Stomach (tissue), 8 donors: ENCODE measurements at regions not wholly inside any gene's neighbourhood (a gene's known extent, or its start where the extent isn't known, plus 50 kb on each side); places are given as distances from the start of the nearest gene placed in this dataset.

Experiments
- DNase-seq, 2 donors: peaks; one replicate each; pipeline versions ENCODE4 v3.0.0 to v3.0.0-alpha.2; 2013 to 2019
- H3K27ac ChIP-seq, 5 donors: fragments of 200-600 bp in 4 of 5; sonication (generic) in 4 of 5; one replicate each; pipeline ENCODE4 v1.5.1; 2013 to 2019; ENCODE audit warnings: mild to moderate bottlenecking in 1 of 5, moderate library complexity in 1 of 5
- H3K27me3 ChIP-seq, 3 donors: fragments of 200-600 bp; sonication (generic); one replicate each; pipeline ENCODE4 v1.5.1; 2017 to 2019; ENCODE audit warnings: mixed run types in 1 of 3
- H3K36me3 ChIP-seq, 4 donors: fragments of 200-600 bp; sonication (generic); 1 replicate in 3 of 4; 2 replicates in 1 of 4; pipeline ENCODE4 v1.5.1; 2016 to 2019
- H3K4me1 ChIP-seq, 4 donors: fragments of 200-600 bp; sonication (generic); one replicate each; pipeline ENCODE4 v1.5.1; 2016 to 2019
- H3K4me3 ChIP-seq, 4 donors: fragments of 200-600 bp; sonication (generic) in 3 of 4; one replicate each; pipeline ENCODE4 v1.5.1; 2016 to 2019; ENCODE audit warnings: mild to moderate bottlenecking in 1 of 4
- H3K9me3 ChIP-seq, 4 donors: fragments of 200-600 bp; sonication (generic); one replicate each; pipeline ENCODE4 v1.5.1; 2016 to 2019
- CTCF ChIP-seq, 7 experiments: fragments of 450-650 bp in 4 of 7; fragments of 200-600 bp in 3 of 7; sonication (generic) in 3 of 7; IDR thresholded peaks; one replicate each; pipeline ENCODE4 v1.5.1; 2016 to 2019; ENCODE audit warnings: antibody characterized with exemption in 7 of 7, control low read depth in 2 of 7, mild to moderate bottlenecking in 1 of 7
- EP300 ChIP-seq: sonication (generic); formaldehyde crosslinking; IDR thresholded peaks from one replicate; pipeline ENCODE4 v1.6.1; 2017; ENCODE audit warnings: antibody characterized with exemption
- POLR2A ChIP-seq, 4 donors: fragments of 450-650 bp; IDR thresholded peaks; one replicate each; pipeline ENCODE4 v1.6.1; 2016; ENCODE audit warnings: antibody characterized with exemption in 4 of 4, control low read depth in 2 of 4, mild to moderate bottlenecking in 1 of 4, moderate library complexity in 1 of 4
- POLR2AphosphoS5 ChIP-seq, 3 donors: sonication (generic); formaldehyde crosslinking; IDR thresholded peaks; one replicate each; pipeline ENCODE4 v1.6.1; 2016; ENCODE audit warnings: antibody characterized with exemption in 3 of 3
- WGBS, 5 donors: extraction: QIAGEN DNeasy Blood & Tissue Kit in 3 of 5; methylation state at CpG; one replicate each; pipeline versions ENCODE4 v1.1.5 to v1.1.7; 2013 to 2018; 5-methylcytosine and 5-hydroxymethylcytosine counted together
- intact Hi-C: fragments of 100-400 bp; cut with DNase I; formaldehyde crosslinking; loops from one replicate; pipeline ENCODE4 v1.15.1; 2023; ENCODE audit warnings: low total_unique reads
- donor health status: healthy with polysubstance abuse.
- donor health status: Bipolar disorder and iron deficiency.
- donor health status: healthy.

GRCh38 chr15:47460795-47461573, 256.3 kb upstream of the SEMA6D start:
- Histone ChIP-seq H3K36me3 (no peaks in the 10 kb centered on the region), H3K27me3 (no peaks in the 10 kb centered on the region), H3K4me1 (no peaks in the 10 kb centered on the region), H3K27ac (no peak overlapping the region), H3K9me3 (no peaks in the 10 kb centered on the region), H3K4me3 (no peak overlapping the region)
- WGBS, 5 donors = 84 to 96% (median 90%) methylated on average over 4 of the region's 4 CpGs
- no peak for TF ChIP-seq POLR2A (IDR thresholded peaks at IDR 0.05)
- DNase-seq = peak in 1 of 2 donors; percentile 13
- intact Hi-C loops = no loop called here

GRCh38 chr15:47461652-47462141, 255.6 kb upstream of the SEMA6D start:
- no peak for DNase-seq
- Histone ChIP-seq H3K27me3 (no peaks in the 10 kb centered on the region), H3K4me1 (no peaks in the 10 kb centered on the region), H3K27ac (no peak overlapping the region), H3K36me3 (no peaks in the 10 kb centered on the region), H3K4me3 (no peak overlapping the region), H3K9me3 (no peaks in the 10 kb centered on the region)
- intact Hi-C loops = no loop called here
- 79 to 94% (median 87%) methylated on average over 3 of the region's 3 CpGs for WGBS, 5 donors
- no peak for TF ChIP-seq POLR2AphosphoS5 (IDR thresholded peaks at IDR 0.05)
- no peak for TF ChIP-seq EP300
- no peak for TF ChIP-seq CTCF (IDR thresholded peaks at IDR 0.05)
- TF ChIP-seq POLR2A (IDR thresholded peaks at IDR 0.05) = no peak

- H3K27ac ChIP-seq = no peak overlapping the region
- intact Hi-C loops = no loop called here
- no peaks in the 10 kb centered on the region for H3K9me3 ChIP-seq
- no peaks in the 10 kb centered on the region for H3K27me3 ChIP-seq
- H3K4me1 ChIP-seq = peaks cover 0 to under 1% (median 0%) of the 10 kb centered on the region in 4 donors
- TF ChIP-seq POLR2A (IDR thresholded peaks at IDR 0.05) = no peak
- no peak for TF ChIP-seq CTCF (IDR thresholded peaks at IDR 0.05)
- TF ChIP-seq EP300 = no peak
- TF ChIP-seq POLR2AphosphoS5 (IDR thresholded peaks at IDR 0.05) = no peak
- no peaks in the 10 kb centered on the region for H3K36me3 ChIP-seq
- 22 to 47% (median 36%) methylated on average over 1 of the region's 1 CpG for WGBS, 5 donors
- peak in 1 of 2 donors; percentile 5 for DNase-seq
- no peak overlapping the region for H3K4me3 ChIP-seq
Observed at GRCh38 chr15:47466357-47466756, 250.9 kb upstream of the SEMA6D start.

- Histone ChIP-seq H3K4me1 (peaks cover 0 to 21% (median 6%) of the 10 kb centered on the region in 4 donors), H3K27me3 (no peaks in the 10 kb centered on the region), H3K36me3 (no peaks in the 10 kb centered on the region), H3K4me3 (no peak overlapping the region), H3K9me3 (no peaks in the 10 kb centered on the region), H3K27ac (no peak overlapping the region)
- intact Hi-C loops = no loop called here
- no peak for DNase-seq
- 74 to 91% (median 86%) methylated on average over 4 of the region's 4 CpGs for WGBS, 5 donors
- TF ChIP-seq CTCF (IDR thresholded peaks at IDR 0.05) = no peak
- no peak for TF ChIP-seq POLR2A (IDR thresholded peaks at IDR 0.05)
- no peak for TF ChIP-seq POLR2AphosphoS5 (IDR thresholded peaks at IDR 0.05)
- TF ChIP-seq EP300 = no peak
Observed at GRCh38 chr15:47470983-47471382, 246.3 kb upstream of the SEMA6D start.
